RWPE1 (cell line): ENCODE measurements at regions not wholly inside any gene's neighbourhood (a gene's known extent, or its start where the extent isn't known, plus 50 kb on each side); places are given as distances from the start of the nearest gene placed in this dataset.

Source experiments
- CTCF ChIA-PET: fragments of 350-600 bp; sonication (Branson Sonifier 250); formaldehyde crosslinking; extraction: SDS; loops from one replicate; lab custom pipeline; 2021; lab: Yijun Ruan, JAX
- POLR2A ChIA-PET: fragments of 400-600 bp; formaldehyde crosslinking; extraction: SDS; loops from one replicate; lab custom pipeline; 2020; ENCODE audit warnings: antibody characterized with exemption; ENCODE audit not compliant: low non-redundant PET; lab: Yijun Ruan, JAX
- DNase-seq: peaks from one replicate; pipeline ENCODE4 v3.0.0; 2012; ENCODE audit warnings: low spot score
- H3K27ac ChIP-seq: fragments of 450-650 bp; 2 replicates; pipeline ENCODE4 v1.5.1; 2017
- TF ChIP-seq, protein P1 (sequence below): fragments of 450-650 bp; conservative IDR thresholded peaks from 2 replicates; pipeline ENCODE4 v1.5.1; 2017; ENCODE audit warnings: low read depth, mild to moderate bottlenecking

DNA sequence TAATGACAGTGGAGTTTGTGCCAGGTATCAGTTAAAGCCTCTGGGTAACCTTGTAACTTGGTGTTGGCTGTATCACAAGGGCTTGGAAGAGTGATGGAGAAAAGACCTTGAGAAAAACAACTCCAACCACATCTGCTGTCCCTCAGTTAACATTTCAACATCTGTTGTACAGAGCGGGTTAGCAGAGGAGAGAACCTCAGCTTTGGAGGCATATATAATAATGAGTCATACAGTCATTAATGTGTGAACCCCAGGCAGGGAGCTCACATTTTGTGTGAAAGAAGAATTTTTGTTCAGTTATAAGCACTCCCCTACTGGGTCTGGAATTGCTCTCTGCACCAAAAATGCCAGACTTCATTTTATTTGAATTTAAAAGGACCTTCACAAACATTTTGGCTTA, 439.5 kb downstream of the PDCD6IP start:
- no peak for DNase-seq
- H3K27ac ChIP-seq, result no peak overlapping the region
- ChIA-PET POLR2A (no interaction called here), CTCF (no interaction called here)
- TF ChIP-seq, protein P1, sequence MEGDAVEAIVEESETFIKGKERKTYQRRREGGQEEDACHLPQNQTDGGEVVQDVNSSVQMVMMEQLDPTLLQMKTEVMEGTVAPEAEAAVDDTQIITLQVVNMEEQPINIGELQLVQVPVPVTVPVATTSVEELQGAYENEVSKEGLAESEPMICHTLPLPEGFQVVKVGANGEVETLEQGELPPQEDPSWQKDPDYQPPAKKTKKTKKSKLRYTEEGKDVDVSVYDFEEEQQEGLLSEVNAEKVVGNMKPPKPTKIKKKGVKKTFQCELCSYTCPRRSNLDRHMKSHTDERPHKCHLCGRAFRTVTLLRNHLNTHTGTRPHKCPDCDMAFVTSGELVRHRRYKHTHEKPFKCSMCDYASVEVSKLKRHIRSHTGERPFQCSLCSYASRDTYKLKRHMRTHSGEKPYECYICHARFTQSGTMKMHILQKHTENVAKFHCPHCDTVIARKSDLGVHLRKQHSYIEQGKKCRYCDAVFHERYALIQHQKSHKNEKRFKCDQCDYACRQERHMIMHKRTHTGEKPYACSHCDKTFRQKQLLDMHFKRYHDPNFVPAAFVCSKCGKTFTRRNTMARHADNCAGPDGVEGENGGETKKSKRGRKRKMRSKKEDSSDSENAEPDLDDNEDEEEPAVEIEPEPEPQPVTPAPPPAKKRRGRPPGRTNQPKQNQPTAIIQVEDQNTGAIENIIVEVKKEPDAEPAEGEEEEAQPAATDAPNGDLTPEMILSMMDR, result no peak

DNA sequence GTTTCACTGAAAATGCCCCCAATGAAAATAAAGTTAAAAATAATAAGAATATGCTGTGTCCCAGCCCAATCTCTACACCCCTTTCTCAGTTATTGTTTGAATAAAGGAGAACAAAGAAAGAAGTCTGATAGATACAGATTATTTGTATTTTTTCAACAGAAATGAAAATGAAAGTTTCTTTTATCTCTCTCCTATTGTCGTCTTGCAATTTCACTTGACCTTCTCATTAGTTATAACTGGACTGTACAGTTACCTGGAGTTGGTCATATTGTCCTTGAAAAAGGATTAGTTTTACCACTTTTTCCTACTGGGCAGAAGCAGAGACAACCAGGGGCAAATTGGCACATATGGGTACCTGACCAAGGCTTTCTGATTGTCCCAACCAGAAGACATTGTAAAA, 440.0 kb downstream of the PDCD6IP start:
- H3K27ac ChIP-seq, result no peak overlapping the region
- CTCF ChIA-PET, result no interaction called here
- TF ChIP-seq, protein P1, result no peak

DNA sequence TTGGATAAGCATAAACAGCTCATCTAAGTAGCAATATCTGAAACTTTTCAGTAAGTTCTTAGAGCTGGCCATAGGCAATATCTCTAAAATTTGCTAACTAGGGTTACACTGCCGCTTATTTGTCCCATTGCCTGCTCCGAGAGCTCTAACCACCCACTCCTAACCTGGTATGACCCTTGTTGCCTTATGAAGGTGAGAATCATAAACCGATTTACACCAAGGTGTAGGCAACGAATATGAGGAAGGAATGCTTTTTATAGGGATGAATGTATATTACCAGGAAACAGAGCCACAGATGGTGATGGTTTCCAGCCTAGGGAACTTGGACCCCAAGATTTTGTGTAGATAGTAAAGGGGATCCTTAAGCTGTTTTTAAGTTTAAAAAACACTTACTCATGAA, 440.9 kb downstream of the PDCD6IP start:
- DNase-seq, result no peak
- ChIA-PET POLR2A (no interaction called here), CTCF (no interaction called here)
- TF ChIP-seq, protein P1, result no peak
- no peak overlapping the region for H3K27ac ChIP-seq

More for the DNA sequence above, 440.0 kb downstream of the PDCD6IP start:
- DNase-seq, result no peak
- POLR2A ChIA-PET, result no interaction called here

DNA sequence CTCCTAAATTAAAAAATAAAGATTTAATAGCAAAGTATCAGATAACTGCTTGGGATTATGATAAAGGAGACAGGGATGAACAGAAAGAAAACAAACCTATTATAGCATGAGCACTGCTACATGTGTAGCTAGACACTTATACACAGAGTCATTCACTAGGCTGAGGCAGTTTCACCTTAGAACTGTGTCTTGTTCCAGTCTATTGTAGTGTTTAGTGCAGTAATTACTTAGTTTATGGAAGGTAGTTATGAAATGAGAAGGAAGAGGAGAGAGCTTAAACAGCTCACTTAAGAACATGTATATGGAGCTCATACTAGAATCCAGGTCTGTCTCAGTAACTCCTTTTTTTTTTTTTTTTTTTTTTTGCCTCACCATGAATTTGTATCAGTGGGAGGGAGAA, 441.4 kb downstream of the PDCD6IP start:
- H3K27ac ChIP-seq, result no peak overlapping the region
- TF ChIP-seq, protein P1, result no peak
- POLR2A ChIA-PET, result no interaction called here
- CTCF ChIA-PET, result no interaction called here
- no peak for DNase-seq

DNA sequence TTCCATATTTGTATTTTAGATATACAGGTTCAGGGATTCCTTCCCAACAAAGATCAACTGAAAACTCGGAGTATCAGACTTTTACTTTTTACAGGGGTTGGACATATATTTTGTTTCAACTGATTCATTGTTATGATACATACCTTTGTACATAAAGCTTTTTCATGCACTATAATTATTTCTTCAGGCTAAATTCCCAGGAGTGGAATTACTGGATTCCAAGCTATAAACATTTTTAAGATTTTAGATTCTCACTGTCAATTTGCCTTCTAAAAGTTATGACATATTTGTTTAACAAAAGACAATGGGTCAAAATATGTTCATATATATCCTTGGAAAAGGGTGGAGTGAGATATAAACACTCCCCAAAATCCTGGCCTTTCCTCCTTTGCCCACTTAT, 449.0 kb downstream of the PDCD6IP start:
- TF ChIP-seq, protein P1, result no peak
- POLR2A ChIA-PET, result no interaction called here
- CTCF ChIA-PET, result interaction anchor here (0.6 to 0.8 kb wide), 2 partner anchors 69 to 1700 kb away, joined by 3 read pairs; no protein-coding TSS in a partner anchor

DNA sequence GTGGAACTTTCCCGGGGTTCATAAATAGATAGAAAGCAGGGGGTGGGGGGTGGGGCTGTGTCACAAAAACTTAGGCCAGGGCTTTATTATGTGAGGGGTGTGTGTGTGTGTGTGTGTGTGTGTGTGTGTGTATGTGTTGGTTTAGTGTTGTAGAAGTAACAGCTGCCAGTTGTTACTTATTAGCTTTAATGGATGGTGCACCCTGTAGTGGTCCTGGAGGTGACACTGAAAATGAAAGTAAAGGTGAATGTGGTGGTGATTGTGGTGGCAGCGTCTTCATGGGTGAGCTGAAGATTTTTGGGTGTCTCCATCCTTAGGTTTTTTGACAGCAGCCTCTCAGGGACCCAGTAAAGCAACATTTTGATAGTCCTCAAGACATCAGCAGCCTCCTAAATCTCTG, 449.9 kb downstream of the PDCD6IP start:
- H3K27ac ChIP-seq, result no peak overlapping the region
- no peak for DNase-seq
- ChIA-PET CTCF (interaction anchor here (0.8 kb wide), 1 partner anchor 70 kb away, joined by 3 read pairs; no protein-coding TSS in a partner anchor), POLR2A (no interaction called here)
- TF ChIP-seq, protein P1, result no peak

More for the DNA sequence above, 449.0 kb downstream of the PDCD6IP start:
- H3K27ac ChIP-seq, result no peak overlapping the region
- DNase-seq, result no peak

DNA sequence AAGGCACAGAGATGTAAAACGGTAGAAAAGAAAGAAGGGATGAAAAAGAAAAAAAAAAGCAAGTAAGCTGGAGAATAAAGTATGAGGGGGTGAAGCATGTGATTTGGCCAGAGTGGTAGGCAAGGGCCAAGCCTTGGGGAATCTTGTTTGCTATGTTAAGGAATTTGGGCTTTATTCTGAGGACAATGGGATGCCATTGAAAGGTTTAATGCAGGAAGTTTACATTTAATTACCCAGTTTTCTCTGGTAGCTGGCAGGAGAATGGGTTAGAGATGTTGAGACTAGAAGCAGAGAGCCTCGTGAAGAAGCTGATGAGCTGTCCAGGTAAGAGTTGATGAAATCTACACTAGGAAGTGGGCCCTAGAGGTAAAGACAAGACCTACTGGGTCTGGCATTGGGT, 455.9 kb downstream of the PDCD6IP start:
- TF ChIP-seq, protein P1, result no peak
- H3K27ac ChIP-seq, result no peak overlapping the region
- DNase-seq, result no peak
- ChIA-PET CTCF (interaction anchor here (0.7 kb wide), 1 partner anchor 1408 kb away, joined by 9 read pairs; no protein-coding TSS in a partner anchor), POLR2A (no interaction called here)
